DOHH2 (cell line): ENCODE measurements at regions not wholly inside any gene's neighbourhood (a gene's known extent, or its start where the extent isn't known, plus 50 kb on each side); places are given as distances from the start of the nearest gene placed in this dataset.
"Not testable (repeated sequence)": the region's sequence is repeated elsewhere in the genome, so short reads cannot be mapped to it uniquely, and the experiment has no call there.

Experiments used
- H3F3A ChIP-seq: fragments of 200-600 bp; sonication (generic), shearing (Covaris generic); 2 replicates; pipeline ENCODE4 v1.6.0; 2016; ENCODE audit warnings: antibody characterized with exemption, mild to moderate bottlenecking; ENCODE audit not compliant: control insufficient read depth, insufficient read depth
- H3K27ac ChIP-seq: fragments of 200-600 bp; sonication (generic); 2 replicates; pipeline ENCODE4 v1.5.1; 2014; ENCODE audit warnings: low read depth, mild to moderate bottlenecking, low read length, moderate library complexity
- H3K27me3 ChIP-seq: fragments of 200-600 bp; sonication (generic); 2 replicates; pipeline ENCODE4 v1.6.1; 2014; ENCODE audit warnings: mild to moderate bottlenecking, low read length, mixed read lengths; ENCODE audit not compliant: control insufficient read depth
- H3K36me3 ChIP-seq: fragments of 200-600 bp; sonication (generic); 2 replicates; pipeline ENCODE4 v1.6.1; 2014; ENCODE audit warnings: mild to moderate bottlenecking, low read length, moderate library complexity, mixed read lengths; ENCODE audit not compliant: control insufficient read depth
- H3K4me1 ChIP-seq: fragments of 200-600 bp; sonication (generic); 2 replicates; pipeline ENCODE4 v1.6.1; 2014; ENCODE audit warnings: mild to moderate bottlenecking, low read length, mixed read lengths; ENCODE audit not compliant: control insufficient read depth
- H3K4me2 ChIP-seq: fragments of 200-600 bp; sonication (generic); 2 replicates; pipeline ENCODE4 v1.6.0; 2014; ENCODE audit warnings: mild to moderate bottlenecking, low read length, moderate library complexity
- H3K4me3 ChIP-seq: fragments of 200-600 bp; sonication (generic); 2 replicates; pipeline ENCODE4 v1.5.1; 2014; ENCODE audit warnings: mild to moderate bottlenecking, low read length, mixed read lengths
- H3K79me2 ChIP-seq: fragments of 200-600 bp; sonication (generic); 2 replicates; pipeline ENCODE4 v1.6.1; 2014; ENCODE audit warnings: mild to moderate bottlenecking, low read length, mixed read lengths; ENCODE audit not compliant: control insufficient read depth
- H3K9me2 ChIP-seq: fragments of 200-600 bp; sonication (generic); replicated peaks from 2 replicates; pipeline ENCODE4 v1.6.1; 2014; ENCODE audit warnings: mild to moderate bottlenecking, low read length, mixed read lengths; ENCODE audit not compliant: control insufficient read depth
- H3K9me3 ChIP-seq: fragments of 200-600 bp; sonication (generic); 2 replicates; pipeline ENCODE4 v1.6.1; 2014; ENCODE audit warnings: antibody characterized with exemption, low read length, mixed read lengths; ENCODE audit not compliant: control insufficient read depth, insufficient read depth
- H4K20me1 ChIP-seq: fragments of 200-600 bp; sonication (generic); 2 replicates; pipeline ENCODE4 v1.6.0; 2014; ENCODE audit warnings: low read depth, mild to moderate bottlenecking, antibody characterized with exemption, low read length, moderate library complexity; ENCODE audit not compliant: control insufficient read depth, insufficient read depth
- EZH2phosphoT487 ChIP-seq: fragments of 200-600 bp; sonication (generic); IDR thresholded peaks from 2 replicates; pipeline ENCODE4 v1.6.1; 2017; ENCODE audit warnings: borderline replicate concordance, mild to moderate bottlenecking, antibody characterized with exemption, low read length, moderate library complexity, mixed read lengths
- TF ChIP-seq, protein P1 (sequence below): fragments of 200-600 bp; sonication (generic); IDR thresholded peaks from one replicate; pipeline ENCODE4 v1.5.1; 2014; ENCODE audit warnings: antibody characterized with exemption, mild to moderate bottlenecking, low read depth, low read length; ENCODE audit not compliant: poor library complexity, severe bottlenecking

GRCh38 chr4:3376266-3376665, 65.5 kb upstream of the HGFAC start:
- Histone ChIP-seq H3K4me3 (no peak overlapping the region), H3K27ac (no peak overlapping the region), H4K20me1 (no peaks in the 10 kb centered on the region), H3K79me2 (no peaks in the 10 kb centered on the region), H3K9me3 (peaks cover 14% of the 10 kb centered on the region; the same call in 1 of the 2 replicates), H3K9me2 (no peaks in the 10 kb centered on the region), H3K4me2 (no peak overlapping the region), H3K36me3 (no peaks in the 10 kb centered on the region), H3K4me1 (peaks cover 8% of the 10 kb centered on the region), H3F3A (no peaks in the 10 kb centered on the region), H3K27me3 (peaks cover 11% of the 10 kb centered on the region; the same call in 1 of the 2 replicates)
- TF ChIP-seq, protein P1, sequence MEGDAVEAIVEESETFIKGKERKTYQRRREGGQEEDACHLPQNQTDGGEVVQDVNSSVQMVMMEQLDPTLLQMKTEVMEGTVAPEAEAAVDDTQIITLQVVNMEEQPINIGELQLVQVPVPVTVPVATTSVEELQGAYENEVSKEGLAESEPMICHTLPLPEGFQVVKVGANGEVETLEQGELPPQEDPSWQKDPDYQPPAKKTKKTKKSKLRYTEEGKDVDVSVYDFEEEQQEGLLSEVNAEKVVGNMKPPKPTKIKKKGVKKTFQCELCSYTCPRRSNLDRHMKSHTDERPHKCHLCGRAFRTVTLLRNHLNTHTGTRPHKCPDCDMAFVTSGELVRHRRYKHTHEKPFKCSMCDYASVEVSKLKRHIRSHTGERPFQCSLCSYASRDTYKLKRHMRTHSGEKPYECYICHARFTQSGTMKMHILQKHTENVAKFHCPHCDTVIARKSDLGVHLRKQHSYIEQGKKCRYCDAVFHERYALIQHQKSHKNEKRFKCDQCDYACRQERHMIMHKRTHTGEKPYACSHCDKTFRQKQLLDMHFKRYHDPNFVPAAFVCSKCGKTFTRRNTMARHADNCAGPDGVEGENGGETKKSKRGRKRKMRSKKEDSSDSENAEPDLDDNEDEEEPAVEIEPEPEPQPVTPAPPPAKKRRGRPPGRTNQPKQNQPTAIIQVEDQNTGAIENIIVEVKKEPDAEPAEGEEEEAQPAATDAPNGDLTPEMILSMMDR = no peak
- TF ChIP-seq EZH2phosphoT487 = no peak

DNA sequence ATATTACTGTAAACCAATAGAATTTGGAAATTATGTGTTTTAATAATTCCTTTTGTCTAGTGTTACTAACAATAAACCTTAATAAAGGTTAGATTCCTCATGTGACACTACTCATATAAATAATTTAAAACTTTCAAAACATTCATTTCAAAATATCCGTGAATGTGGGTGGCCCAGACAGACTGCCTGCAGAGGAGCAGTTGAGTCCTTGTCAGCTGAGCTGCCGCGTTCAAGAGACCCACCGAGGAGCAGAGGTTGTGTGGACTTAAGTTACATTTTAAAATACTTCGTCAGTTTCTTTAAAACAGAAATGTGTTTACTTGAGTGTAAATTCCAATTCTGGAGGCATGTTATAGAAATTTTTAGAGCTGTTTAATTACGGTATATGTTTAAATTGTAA, 64.2 kb upstream of the HGFAC start:
- H3K27ac ChIP-seq = no peak overlapping the region
- no peaks in the 10 kb centered on the region for H3K36me3 ChIP-seq
- no peaks in the 10 kb centered on the region for H3F3A ChIP-seq
- H3K79me2 ChIP-seq = no peaks in the 10 kb centered on the region
- H3K9me2 ChIP-seq = no peaks in the 10 kb centered on the region
- H3K4me1 ChIP-seq = peaks cover 8% of the 10 kb centered on the region
- H3K4me2 ChIP-seq = no peak overlapping the region
- peaks cover 18% of the 10 kb centered on the region; the same call in 1 of the 2 replicates for H3K9me3 ChIP-seq
- H4K20me1 ChIP-seq = no peaks in the 10 kb centered on the region
- H3K27me3 ChIP-seq = no peaks in the 10 kb centered on the region
- TF ChIP-seq EZH2phosphoT487 = no peak
- TF ChIP-seq, protein P1 = no peak
- H3K4me3 ChIP-seq = no peak overlapping the region

DNA sequence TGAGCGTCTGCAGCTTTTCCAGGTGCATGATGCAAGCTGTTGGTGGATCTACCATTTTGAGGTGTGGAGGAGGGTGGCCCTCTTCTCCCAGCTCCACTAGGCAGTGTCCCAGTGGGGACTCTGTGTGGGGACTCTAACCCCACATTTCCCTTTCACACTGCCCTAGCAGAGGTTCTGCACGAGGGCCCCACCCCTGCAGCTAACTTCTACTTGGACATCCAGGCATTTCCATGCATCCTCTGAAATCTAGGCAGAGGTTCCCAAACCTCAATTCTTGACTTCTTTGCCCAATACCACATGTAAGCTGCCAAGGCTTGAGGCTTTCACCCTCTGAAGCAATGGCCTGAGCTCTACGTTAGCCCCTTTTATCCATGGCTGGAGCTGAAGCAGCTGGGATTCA, 61.4 kb upstream of the HGFAC start:
- H3K27ac ChIP-seq, H3K4me3 ChIP-seq, H3K27me3 ChIP-seq, H4K20me1 ChIP-seq, H3K36me3 ChIP-seq, H3F3A ChIP-seq, H3K9me2 ChIP-seq, H3K4me1 ChIP-seq, H3K4me2 ChIP-seq, H3K79me2 ChIP-seq: not testable (repeated sequence)
- H3K9me3 ChIP-seq = peaks cover 18% of the 10 kb centered on the region; the same call in 1 of the 2 replicates

DNA sequence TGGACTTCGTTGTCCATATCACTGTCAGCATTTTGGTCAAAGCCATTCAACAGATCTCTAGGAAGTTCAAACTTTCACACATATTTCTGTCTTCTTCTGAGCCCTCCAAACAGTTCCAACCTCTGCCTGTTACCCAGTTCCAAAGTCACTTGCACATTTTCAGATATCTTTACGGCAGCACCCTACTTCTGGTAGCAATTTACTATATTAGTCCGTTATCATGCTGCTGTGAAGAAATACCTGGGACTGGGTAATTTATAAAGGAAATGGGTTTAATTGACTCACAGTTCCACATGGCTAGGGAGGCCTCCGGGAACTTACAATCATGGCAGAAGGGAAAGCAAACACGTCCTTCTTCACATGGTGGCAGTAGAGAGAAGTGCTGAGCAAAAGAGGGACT, 60.6 kb upstream of the HGFAC start:
- H3K79me2 ChIP-seq, H3K4me2 ChIP-seq, H3K4me3 ChIP-seq, H3K27me3 ChIP-seq, H3K4me1 ChIP-seq, H3K27ac ChIP-seq, H4K20me1 ChIP-seq, H3K36me3 ChIP-seq, H3F3A ChIP-seq, H3K9me2 ChIP-seq: not testable (repeated sequence)
- peaks cover 18% of the 10 kb centered on the region; the same call in 1 of the 2 replicates for H3K9me3 ChIP-seq
